ENCODE measurements at regions not wholly inside any gene's neighbourhood (a gene's known extent, or its start where the extent isn't known, plus 50 kb on each side); places are given as distances from the start of the nearest gene placed in this dataset.

DNA sequence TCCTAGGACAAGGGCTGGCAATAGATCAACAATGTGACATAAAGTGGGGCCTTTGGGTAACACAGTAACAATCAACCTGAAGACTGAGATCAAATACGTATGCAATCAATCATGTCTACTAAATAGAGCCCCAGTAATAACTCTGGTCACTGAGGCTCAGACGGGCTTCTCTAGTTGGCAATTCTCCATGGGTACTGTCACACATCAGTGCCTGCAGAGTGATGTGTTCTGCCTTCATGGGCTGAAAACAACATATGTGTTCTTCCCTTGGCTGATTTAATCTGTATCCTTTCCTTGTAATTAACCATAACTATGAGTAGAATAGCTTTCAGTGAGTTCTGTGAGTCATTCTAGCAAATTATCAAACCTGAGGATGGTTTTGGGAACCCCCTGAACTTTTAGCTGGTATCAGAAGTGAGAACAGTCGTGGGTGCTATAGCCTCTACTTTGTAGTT is 113.6 kb downstream of the TMCO5A start:
- DNase-seq (ENCODE audit: low spot score in 2 of 2), result no peak
- no peaks in the 10 kb centered on the region for H3K9me3 ChIP-seq
- H3K27me3 ChIP-seq, result no peaks in the 10 kb centered on the region
- no peaks in the 10 kb centered on the region for H3K4me1 ChIP-seq
- H3K27ac ChIP-seq, result no peak overlapping the region
- H3K36me3 ChIP-seq, result no peaks in the 10 kb centered on the region
- TF ChIP-seq, protein P1, sequence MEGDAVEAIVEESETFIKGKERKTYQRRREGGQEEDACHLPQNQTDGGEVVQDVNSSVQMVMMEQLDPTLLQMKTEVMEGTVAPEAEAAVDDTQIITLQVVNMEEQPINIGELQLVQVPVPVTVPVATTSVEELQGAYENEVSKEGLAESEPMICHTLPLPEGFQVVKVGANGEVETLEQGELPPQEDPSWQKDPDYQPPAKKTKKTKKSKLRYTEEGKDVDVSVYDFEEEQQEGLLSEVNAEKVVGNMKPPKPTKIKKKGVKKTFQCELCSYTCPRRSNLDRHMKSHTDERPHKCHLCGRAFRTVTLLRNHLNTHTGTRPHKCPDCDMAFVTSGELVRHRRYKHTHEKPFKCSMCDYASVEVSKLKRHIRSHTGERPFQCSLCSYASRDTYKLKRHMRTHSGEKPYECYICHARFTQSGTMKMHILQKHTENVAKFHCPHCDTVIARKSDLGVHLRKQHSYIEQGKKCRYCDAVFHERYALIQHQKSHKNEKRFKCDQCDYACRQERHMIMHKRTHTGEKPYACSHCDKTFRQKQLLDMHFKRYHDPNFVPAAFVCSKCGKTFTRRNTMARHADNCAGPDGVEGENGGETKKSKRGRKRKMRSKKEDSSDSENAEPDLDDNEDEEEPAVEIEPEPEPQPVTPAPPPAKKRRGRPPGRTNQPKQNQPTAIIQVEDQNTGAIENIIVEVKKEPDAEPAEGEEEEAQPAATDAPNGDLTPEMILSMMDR (IDR thresholded peaks at IDR 0.05), result no peak
- intact Hi-C loops (cut with DNase I), result no loop called here
- H3K4me3 ChIP-seq, result no peak overlapping the region

DNA sequence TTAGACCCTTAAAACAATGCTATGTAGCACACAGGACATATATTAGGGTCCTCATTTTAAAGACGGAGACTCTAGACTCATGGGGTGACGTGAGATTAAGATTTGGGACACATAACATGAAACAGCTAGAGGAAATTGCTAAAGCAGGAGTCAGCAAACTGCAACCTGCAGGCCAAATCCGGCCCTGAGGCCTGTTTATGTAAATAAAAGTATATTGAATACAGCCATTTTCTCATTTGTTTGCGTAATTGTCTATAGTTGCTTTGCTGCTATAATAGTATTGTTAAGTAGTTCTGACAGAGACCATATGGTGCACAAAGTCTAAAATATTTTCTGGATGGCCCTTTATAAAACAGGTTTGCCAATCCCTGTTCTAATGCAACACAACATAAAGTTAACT is 115.5 kb downstream of the TMCO5A start:
- intact Hi-C loops (cut with DNase I), result no loop called here
- H3K36me3 ChIP-seq, result no peaks in the 10 kb centered on the region
- TF ChIP-seq, protein P1 (IDR thresholded peaks at IDR 0.05), result no peak
- no peak overlapping the region for H3K4me3 ChIP-seq
- H3K27ac ChIP-seq, result no peak overlapping the region
- no peak for DNase-seq (ENCODE audit: low spot score in 2 of 2)
- no peaks in the 10 kb centered on the region for H3K27me3 ChIP-seq
- H3K9me3 ChIP-seq, result no peaks in the 10 kb centered on the region
- no peaks in the 10 kb centered on the region for H3K4me1 ChIP-seq

DNA sequence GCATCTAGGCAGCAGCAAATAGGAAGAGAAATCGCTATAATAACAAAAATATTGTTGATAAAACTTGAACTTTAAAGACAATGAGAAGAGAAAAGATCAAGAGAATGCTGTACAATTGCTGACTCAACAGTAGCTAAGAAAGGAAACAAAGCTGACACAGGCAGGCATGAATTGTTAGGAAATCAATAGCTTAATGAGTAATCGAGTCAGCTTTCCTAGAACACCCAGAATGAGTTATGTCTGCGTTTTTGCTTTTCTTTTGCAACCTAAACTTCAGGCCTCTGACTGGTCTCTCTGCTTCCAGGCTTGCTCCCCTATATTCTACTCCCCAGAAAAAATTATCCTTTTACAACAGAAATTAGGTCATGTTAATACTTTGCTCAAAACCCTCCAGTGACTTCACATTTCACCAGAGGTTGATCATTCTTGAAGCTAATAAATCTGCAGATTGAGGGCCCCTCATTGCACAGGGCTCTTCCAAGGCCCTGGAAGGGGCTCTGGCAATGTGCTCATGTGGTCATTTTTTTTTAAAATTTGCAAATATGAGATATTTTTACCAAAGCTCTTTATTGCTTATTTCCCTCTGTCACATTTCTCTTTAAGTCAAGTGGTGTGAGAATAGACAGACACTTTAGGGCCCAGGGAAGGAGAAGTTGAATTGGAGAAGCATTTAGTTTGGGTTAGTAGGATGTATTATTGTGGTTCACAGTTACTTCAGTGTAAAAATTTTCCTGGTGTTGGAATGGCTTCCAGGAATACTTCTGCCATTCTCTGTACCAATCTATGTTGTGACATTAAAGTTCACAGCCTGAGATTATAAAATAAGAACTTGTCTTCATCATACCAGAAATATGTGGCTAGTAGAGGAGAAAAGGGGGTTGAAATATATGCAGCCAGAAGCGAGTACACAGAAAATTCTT is 116.3 kb downstream of the TMCO5A start:
- TF ChIP-seq, protein P1 (IDR thresholded peaks at IDR 0.05), result no peak
- Histone ChIP-seq H3K27ac (no peak overlapping the region), H3K9me3 (no peaks in the 10 kb centered on the region), H3K4me3 (no peak overlapping the region), H3K36me3 (no peaks in the 10 kb centered on the region), H3K4me1 (no peaks in the 10 kb centered on the region), H3K27me3 (no peaks in the 10 kb centered on the region)
- no peak for DNase-seq (ENCODE audit: low spot score in 2 of 2)
- intact Hi-C loops (cut with DNase I), result no loop called here

DNA sequence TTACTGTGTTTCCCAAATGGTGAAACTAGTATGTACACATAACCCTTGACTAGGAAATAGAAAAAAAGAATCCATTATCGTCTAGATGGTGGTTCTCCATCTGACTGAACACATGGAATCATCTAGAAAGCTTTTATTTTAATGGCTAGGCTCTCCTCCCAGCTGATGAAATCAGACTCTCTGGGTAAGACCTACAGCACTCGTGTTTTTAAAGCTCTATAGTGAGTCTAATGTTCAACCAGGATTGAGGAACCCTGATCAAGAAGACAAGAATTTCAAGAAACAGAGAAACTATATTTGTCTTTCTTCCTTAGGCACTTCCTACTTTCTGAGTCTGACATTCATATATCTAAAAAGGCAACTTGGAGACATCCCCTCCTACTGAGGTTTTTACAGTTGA is 118.8 kb downstream of the TMCO5A start:
- Histone ChIP-seq H3K4me3 (no peak overlapping the region), H3K27me3 (no peaks in the 10 kb centered on the region), H3K27ac (no peak overlapping the region), H3K36me3 (no peaks in the 10 kb centered on the region), H3K4me1 (no peaks in the 10 kb centered on the region), H3K9me3 (no peaks in the 10 kb centered on the region)
- DNase-seq (ENCODE audit: low spot score in 2 of 2), result no peak
- TF ChIP-seq, protein P1 (IDR thresholded peaks at IDR 0.05), result no peak
- intact Hi-C loops (cut with DNase I), result no loop called here

DNA sequence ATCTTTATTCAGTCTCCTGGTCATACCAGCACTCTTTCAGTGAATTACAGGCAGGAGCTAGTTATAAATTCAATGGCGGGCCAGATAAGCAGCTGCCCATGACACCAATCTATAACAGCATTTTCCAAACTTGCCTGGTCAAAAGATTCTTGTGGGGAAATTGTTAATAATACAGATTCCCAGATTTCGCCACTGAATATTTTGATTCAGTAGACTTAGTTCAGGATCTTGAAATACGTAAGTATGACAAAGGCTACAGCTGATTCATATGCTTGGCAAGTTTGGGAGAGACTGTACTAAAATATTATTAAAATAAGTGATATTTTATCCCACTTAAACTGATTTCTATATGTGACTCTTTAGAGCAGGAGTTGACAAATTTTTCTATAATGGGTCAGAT is 119.3 kb downstream of the TMCO5A start:
- Histone ChIP-seq H3K27me3 (no peaks in the 10 kb centered on the region), H3K36me3 (no peaks in the 10 kb centered on the region), H3K4me1 (no peaks in the 10 kb centered on the region), H3K4me3 (no peak overlapping the region), H3K27ac (no peak overlapping the region), H3K9me3 (no peaks in the 10 kb centered on the region)
- TF ChIP-seq, protein P1 (IDR thresholded peaks at IDR 0.05), result no peak
- DNase-seq (ENCODE audit: low spot score in 2 of 2), result no peak
- intact Hi-C loops (cut with DNase I), result no loop called here
